CD4-positive, alpha-beta T cell (primary cell): ENCODE measurements at regions not wholly inside any gene's neighbourhood (a gene's known extent, or its start where the extent isn't known, plus 50 kb on each side); places are given as distances from the start of the nearest gene placed in this dataset.

Experiments used
- ATAC-seq: fragments of 200-7000 bp; cut with Tn5 transposase; one replicate; pipeline ENCODE4 v1.10.0; 2022; ENCODE audit warnings: mild to moderate bottlenecking; ENCODE audit not compliant: poor library complexity
- CTCF ChIA-PET: fragments of 350-600 bp; sonication (Branson Sonifier 250); formaldehyde crosslinking; loops from one replicate; lab custom pipeline; 2021; ENCODE audit warnings: antibody characterized with exemption, inconsistent platforms; lab: Charles Lee
- POLR2A ChIA-PET: fragments of 350-600 bp; sonication (Branson Sonifier 250); formaldehyde crosslinking; loops from one replicate; lab custom pipeline; 2021; ENCODE audit warnings: antibody characterized with exemption, inconsistent platforms; lab: Charles Lee
- DNase-seq, 14 experiments: peaks; one replicate each; pipeline ENCODE4 v3.0.0-alpha.2; 2013 to 2020; ENCODE audit warnings: mixed read lengths in 2 of 14
- H3K27ac ChIP-seq, 2 donors: one replicate each; pipeline versions ENCODE4 v1.5.1 to v1.7.0; 2013; ENCODE audit warnings: low read length in 2 of 2, low read depth in 1 of 2, mild to moderate bottlenecking in 1 of 2
- H3K27me3 ChIP-seq, 2 experiments: 1 replicate in 1 of 2; 2 replicates in 1 of 2; pipeline versions ENCODE4 v1.6.1 to v1.7.0; 2013; ENCODE audit warnings: low read length in 2 of 2, control low read depth in 1 of 2, mild to moderate bottlenecking in 1 of 2, moderate library complexity in 1 of 2; ENCODE audit not compliant: insufficient read depth in 2 of 2, control insufficient read depth in 1 of 2
- H3K36me3 ChIP-seq: one replicate; pipeline ENCODE4 v1.6.1; 2013; ENCODE audit warnings: low read length, control low read depth; ENCODE audit not compliant: insufficient read depth
- H3K4me1 ChIP-seq: one replicate; pipeline ENCODE4 v1.6.1; 2013; ENCODE audit warnings: low read length, control low read depth; ENCODE audit not compliant: insufficient read depth
- H3K4me3 ChIP-seq: one replicate; pipeline ENCODE4 v1.5.1; 2013; ENCODE audit warnings: mild to moderate bottlenecking, low read length, moderate library complexity
- H3K9me3 ChIP-seq, 2 experiments: 1 replicate in 1 of 2; 2 replicates in 1 of 2; pipeline versions ENCODE4 v1.6.1 to v1.7.0; 2013; ENCODE audit warnings: low read length in 2 of 2, mild to moderate bottlenecking in 2 of 2, control low read depth in 1 of 2, moderate library complexity in 1 of 2; ENCODE audit not compliant: control insufficient read depth in 1 of 2, insufficient read depth in 1 of 2
- H3K27ac Mint-ChIP-seq: one replicate; pipeline ENCODE4 v1.8.0; 2020; ENCODE audit warnings: mixed read lengths
- H3K27me3 Mint-ChIP-seq: one replicate; pipeline ENCODE4 v1.8.0; 2021; ENCODE audit warnings: mixed read lengths
- H3K36me3 Mint-ChIP-seq: one replicate; pipeline ENCODE4 v1.8.0; 2021; ENCODE audit warnings: low read depth, mixed read lengths
- H3K4me1 Mint-ChIP-seq: one replicate; pipeline ENCODE4 v1.8.0; 2021; ENCODE audit warnings: low read depth, mixed read lengths
- H3K4me3 Mint-ChIP-seq: one replicate; pipeline ENCODE4 v1.8.0; 2020; ENCODE audit warnings: mild to moderate bottlenecking, mixed read lengths
- H3K9me3 Mint-ChIP-seq: one replicate; pipeline ENCODE4 v1.8.0; 2020; ENCODE audit warnings: mixed read lengths
- intact Hi-C, 2 experiments: fragments of 100-400 bp; cut with DNase I in 1 of 2; cut with micrococcal nuclease in 1 of 2; formaldehyde crosslinking; loops; one replicate each; pipeline versions ENCODE4 v1.15.1 to v1.9.0; 2023 to 2025; cut with DNase I, micrococcal nuclease
- TF ChIP-seq, protein P1 (sequence below): fragments of 200-600 bp; IDR thresholded peaks from one replicate; pipeline ENCODE4 v1.8.0; 2022; ENCODE audit warnings: antibody characterized with exemption, mild to moderate bottlenecking

DNA sequence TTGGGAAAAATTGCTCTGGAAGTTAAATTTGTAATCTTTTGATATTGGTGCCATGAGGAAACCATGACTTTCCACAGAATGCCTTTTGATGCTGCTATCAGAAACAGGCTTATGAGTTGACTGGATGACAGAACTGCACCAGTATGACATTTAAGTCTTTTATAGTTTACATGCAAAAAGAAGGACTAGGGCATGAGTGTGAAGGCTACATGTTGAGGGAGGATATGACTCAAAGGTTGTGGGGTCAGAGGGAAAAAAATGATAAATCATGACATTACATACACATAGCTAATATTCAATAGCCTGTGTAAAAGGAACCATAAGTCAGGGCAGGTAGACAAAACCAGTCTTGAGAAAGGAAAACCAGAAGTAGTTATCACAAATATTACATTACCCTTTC is 182.2 kb downstream of the COL12A1 start:
- DNase-seq (no peak), ATAC-seq (no peak)
- H3K4me3 Mint-ChIP-seq, result no peak overlapping the region
- no peak overlapping the region for H3K4me3 ChIP-seq
- no peaks in the 10 kb centered on the region for H3K27me3 Mint-ChIP-seq
- H3K4me1 ChIP-seq, result no peaks in the 10 kb centered on the region
- peaks cover 0 to 3% of the 10 kb centered on the region in 2 experiments for H3K9me3 ChIP-seq
- intact Hi-C loops, result no loop called here
- H3K4me1 Mint-ChIP-seq, result no peaks in the 10 kb centered on the region
- ChIA-PET CTCF (no interaction called here), POLR2A (no interaction called here)
- H3K27me3 ChIP-seq, result no peaks in the 10 kb centered on the region
- no peaks in the 10 kb centered on the region for H3K36me3 ChIP-seq
- H3K9me3 Mint-ChIP-seq, result peaks cover 2% of the 10 kb centered on the region
- no peaks in the 10 kb centered on the region for H3K36me3 Mint-ChIP-seq
- no peak overlapping the region for H3K27ac Mint-ChIP-seq
- TF ChIP-seq, protein P1, sequence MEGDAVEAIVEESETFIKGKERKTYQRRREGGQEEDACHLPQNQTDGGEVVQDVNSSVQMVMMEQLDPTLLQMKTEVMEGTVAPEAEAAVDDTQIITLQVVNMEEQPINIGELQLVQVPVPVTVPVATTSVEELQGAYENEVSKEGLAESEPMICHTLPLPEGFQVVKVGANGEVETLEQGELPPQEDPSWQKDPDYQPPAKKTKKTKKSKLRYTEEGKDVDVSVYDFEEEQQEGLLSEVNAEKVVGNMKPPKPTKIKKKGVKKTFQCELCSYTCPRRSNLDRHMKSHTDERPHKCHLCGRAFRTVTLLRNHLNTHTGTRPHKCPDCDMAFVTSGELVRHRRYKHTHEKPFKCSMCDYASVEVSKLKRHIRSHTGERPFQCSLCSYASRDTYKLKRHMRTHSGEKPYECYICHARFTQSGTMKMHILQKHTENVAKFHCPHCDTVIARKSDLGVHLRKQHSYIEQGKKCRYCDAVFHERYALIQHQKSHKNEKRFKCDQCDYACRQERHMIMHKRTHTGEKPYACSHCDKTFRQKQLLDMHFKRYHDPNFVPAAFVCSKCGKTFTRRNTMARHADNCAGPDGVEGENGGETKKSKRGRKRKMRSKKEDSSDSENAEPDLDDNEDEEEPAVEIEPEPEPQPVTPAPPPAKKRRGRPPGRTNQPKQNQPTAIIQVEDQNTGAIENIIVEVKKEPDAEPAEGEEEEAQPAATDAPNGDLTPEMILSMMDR, result no peak
- H3K27ac ChIP-seq, result no peak overlapping the region

DNA sequence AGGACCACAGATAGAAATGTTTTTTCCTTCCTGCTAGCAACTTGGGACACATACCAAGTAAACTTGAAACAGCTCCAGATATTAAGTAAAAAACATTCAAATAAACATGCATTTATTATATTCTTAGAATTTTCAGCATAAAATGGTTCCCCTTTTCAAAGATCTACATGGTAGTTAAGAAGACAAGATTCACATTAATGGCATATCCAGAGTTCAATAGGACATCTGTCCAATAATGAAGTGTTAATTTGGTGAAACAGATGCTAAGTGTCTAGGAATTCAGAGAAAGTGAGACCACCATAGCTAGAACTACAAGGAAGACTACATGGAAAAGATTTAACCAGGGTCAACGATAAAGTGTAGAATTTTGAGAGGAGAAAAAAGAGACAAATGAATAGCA is 184.9 kb downstream of the COL12A1 start:
- H3K9me3 ChIP-seq, result peaks cover 0 to 4% of the 10 kb centered on the region in 2 experiments
- H3K27ac ChIP-seq, result no peak overlapping the region
- H3K4me3 Mint-ChIP-seq, result no peak overlapping the region
- no peaks in the 10 kb centered on the region for H3K27me3 ChIP-seq
- H3K4me3 ChIP-seq, result no peak overlapping the region
- no peak overlapping the region for H3K27ac Mint-ChIP-seq
- no peaks in the 10 kb centered on the region for H3K36me3 ChIP-seq
- ChIA-PET CTCF (no interaction called here), POLR2A (no interaction called here)
- H3K4me1 Mint-ChIP-seq, result no peaks in the 10 kb centered on the region
- DNase-seq (no peak), ATAC-seq (no peak)
- intact Hi-C loops, result no loop called here
- H3K27me3 Mint-ChIP-seq, result no peaks in the 10 kb centered on the region
- H3K9me3 Mint-ChIP-seq, result peaks cover 2% of the 10 kb centered on the region
- no peaks in the 10 kb centered on the region for H3K4me1 ChIP-seq
- no peaks in the 10 kb centered on the region for H3K36me3 Mint-ChIP-seq
- TF ChIP-seq, protein P1, result no peak

DNA sequence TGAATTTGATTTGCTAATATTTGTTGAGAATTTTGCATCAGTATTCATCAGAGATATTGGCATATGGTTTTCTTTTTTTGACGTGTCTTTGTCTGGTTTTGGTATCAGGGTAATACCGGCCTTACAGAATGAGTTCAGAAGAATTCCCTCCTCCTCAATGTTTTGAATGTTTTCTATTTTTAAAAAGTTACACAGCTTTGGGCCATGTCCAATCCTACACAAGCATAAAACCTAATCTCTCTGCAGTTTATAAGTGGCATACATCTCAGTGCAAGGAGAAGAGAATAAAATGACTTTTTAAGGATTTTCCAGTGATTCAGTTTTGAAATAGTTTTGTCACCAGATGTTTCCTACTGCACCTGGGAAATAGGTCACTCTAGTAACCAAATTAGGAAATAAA is 185.5 kb downstream of the COL12A1 start:
- H3K36me3 ChIP-seq, result no peaks in the 10 kb centered on the region
- H3K4me1 Mint-ChIP-seq, result no peaks in the 10 kb centered on the region
- no peak overlapping the region for H3K4me3 ChIP-seq
- intact Hi-C loops, result no loop called here
- no peaks in the 10 kb centered on the region for H3K4me1 ChIP-seq
- ATAC-seq (no peak), DNase-seq (no peak)
- H3K9me3 Mint-ChIP-seq, result peaks cover 2% of the 10 kb centered on the region
- H3K27me3 ChIP-seq, result no peaks in the 10 kb centered on the region
- no peaks in the 10 kb centered on the region for H3K27me3 Mint-ChIP-seq
- no peaks in the 10 kb centered on the region for H3K36me3 Mint-ChIP-seq
- no peak overlapping the region for H3K4me3 Mint-ChIP-seq
- H3K27ac ChIP-seq, result no peak overlapping the region
- H3K27ac Mint-ChIP-seq, result no peak overlapping the region
- TF ChIP-seq, protein P1, result no peak
- ChIA-PET CTCF (no interaction called here), POLR2A (no interaction called here)
- H3K9me3 ChIP-seq, result peaks cover 0 to 4% of the 10 kb centered on the region in 2 experiments
